NCI-H510A (cell line): ENCODE measurements at regions not wholly inside any gene's neighbourhood (a gene's known extent, or its start where the extent isn't known, plus 50 kb on each side); places are given as distances from the start of the nearest gene placed in this dataset.

ENCODE experiments used
- DNase-seq: peaks from one replicate; lab custom pipeline; 2025; lab: John Stamatoyannopoulos, UW

DNA sequence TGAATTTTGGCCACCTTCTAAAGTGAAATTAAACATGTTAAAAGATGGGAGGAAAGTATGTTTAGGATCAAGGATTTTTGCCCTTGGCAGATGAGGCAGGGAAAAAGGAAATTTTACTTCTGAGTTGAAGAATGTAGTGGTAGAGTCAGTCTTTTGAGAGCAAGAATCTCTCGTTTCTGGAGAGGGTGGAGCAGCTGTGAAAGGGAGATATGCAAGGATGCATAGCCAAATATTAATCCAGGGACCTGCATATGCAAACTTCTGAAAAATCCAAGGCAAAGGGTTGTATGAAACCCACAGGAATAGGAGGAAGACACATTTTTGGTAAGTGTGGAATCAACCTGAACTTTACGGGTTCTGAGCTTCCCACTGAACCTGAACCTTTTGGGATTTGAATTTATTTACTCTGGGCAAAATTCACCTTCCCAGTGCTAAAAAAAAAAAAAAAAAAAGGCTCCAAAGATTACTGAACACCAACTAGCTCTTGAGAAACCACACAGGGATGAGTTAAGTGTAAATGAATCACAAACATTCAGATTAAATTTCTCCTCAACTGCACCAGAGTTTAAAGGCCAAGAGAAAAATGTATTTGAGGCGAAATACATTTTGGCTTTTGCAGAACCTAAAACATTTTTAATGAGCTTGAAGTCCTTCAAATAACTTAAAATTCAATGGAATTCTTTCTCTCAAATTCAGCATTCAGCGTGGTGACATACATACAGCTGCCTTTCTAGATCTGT lies 187.1 kb upstream of the CDKN3 start:
- DNase-seq, result no peak

DNA sequence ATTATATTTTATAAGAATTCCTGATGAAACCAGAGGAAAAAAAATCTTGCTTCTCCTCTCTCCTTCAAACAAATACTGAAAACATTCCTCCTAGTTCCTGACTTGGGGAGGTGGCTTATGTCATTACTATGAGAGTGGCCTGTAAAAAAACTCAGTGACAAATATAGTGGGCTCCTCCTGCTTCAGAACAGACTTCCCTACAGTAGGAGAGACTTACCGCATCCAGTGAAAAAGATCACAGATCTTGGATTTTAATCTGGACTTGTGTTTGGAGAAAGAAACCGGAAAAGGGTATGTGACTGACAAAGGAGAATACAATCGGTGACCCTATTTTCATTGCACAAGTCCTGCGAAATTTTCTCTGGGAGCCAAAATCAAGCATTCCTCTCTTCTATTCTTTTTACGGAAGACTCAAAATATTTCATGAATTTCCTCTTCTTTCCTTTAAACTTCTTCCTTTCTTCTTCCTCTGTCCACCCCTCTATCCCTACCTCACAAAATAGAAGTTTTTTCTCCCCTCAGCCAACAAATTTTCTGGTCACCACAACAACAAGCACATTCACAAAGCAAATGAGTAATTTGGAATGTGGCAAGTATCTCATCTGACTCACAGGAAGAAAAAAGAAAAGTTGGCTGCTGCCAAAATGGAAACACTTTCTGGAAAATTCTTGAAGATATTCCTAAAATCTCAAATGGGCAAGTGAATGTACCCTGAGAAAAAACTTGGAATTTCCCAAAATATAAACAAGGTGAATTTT lies 185.1 kb upstream of the CDKN3 start:
- DNase-seq, result no peak

DNA sequence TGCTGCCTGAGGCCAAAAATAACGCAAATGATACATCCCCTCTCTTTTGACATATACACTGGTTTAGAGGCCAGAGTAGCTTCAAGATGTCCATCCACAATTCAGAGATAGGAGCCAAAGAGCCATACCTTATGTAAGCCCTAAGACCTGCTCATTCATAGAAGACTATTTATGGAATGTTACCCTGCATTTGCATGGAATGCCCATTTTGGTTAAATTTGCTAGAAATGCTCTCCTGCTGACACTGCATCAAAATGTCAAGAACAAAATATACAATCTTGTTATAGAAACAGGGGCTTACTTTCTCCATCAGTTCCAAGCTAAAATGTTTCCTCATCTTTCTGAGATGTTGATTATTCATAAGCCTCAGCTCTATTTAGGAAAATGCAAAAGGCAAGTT lies 183.3 kb upstream of the CDKN3 start:
- DNase-seq, result no peak

- DNase-seq, result no peak
These were observed 180.0 kb upstream of the CDKN3 start for GRCh38 chr14:54216827-54217226.

DNA sequence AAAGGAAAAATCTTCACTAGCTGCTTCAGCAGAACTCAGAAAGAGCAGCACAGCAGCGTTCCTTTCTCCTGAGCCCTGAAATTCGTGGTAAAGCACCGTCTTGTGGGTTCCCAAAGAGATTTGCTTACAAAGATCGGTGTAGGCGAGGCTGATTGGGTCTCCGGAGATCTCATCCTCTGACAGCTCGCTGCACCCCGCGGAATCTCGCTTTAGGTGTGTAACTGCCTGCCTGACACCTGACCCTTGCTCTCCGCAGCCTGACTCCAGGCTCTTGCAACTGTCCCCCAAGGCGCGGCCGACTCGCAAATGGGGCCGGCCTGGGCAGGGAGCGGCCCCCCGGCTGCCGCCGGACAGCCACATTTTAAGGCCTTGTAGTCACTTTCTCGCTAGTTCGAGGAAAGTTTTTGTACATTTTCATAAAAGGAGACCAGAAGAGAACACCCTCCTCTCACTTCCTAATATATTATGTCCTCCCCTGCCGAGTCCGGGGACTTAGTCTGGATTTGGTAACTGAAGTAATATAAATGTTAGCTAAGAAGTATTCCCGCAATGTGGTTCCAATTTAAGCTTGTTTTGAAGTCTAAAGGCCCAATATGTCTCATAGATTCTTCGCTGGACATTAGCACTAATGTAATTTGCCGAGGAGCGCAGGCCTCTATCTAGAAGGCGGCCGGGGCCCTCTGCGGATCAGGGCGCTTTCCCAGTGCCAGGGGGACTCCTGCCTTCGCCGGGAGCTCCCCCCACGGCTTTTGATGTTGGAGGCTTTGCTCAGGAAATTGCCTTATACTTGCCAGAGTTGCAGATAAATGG lies 177.3 kb upstream of the CDKN3 start:
- DNase-seq, result no peak

DNA sequence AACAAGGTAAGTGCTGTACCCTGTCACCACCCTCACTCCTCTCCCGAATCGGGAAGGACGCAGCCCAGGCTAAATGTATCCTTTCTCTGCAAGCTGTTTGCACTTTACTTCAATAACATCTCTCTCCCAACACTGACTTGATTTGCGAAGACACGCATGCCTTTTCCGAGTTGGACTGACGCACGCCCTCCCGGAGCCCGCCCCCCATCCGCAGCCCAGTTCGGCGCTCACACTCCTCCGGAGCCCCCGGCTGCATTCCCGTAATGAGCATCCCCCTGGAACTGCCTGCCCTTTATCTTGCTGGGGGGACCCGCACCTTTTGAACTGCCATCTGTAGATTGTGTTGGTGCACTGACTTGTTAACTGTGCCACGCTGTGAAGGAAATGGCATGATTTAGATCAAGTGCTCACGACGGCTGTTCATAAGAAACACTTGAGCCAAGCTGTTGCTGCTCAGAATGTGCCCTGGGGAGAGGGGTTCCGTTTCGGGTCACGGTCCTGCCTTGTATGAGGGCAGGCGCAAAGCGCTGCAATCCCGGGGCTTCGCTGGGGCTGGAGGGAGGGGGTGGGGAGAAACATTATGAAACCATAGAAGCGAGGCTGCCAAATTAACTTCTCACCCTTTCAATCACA lies 176.6 kb upstream of the CDKN3 start:
- DNase-seq, result no peak

- DNase-seq, result no peak
These were observed 175.9 kb upstream of the CDKN3 start for GRCh38 chr14:54220704-54221431.

GRCh38 chr14:54221432-54221803 lies 175.4 kb upstream of the CDKN3 start:
- no peak for DNase-seq

GRCh38 chr14:54221971-54222370 lies 174.8 kb upstream of the CDKN3 start:
- DNase-seq, result no peak

- DNase-seq, result no peak
These were observed 172.9 kb upstream of the CDKN3 start for GRCh38 chr14:54223831-54224402.

DNA sequence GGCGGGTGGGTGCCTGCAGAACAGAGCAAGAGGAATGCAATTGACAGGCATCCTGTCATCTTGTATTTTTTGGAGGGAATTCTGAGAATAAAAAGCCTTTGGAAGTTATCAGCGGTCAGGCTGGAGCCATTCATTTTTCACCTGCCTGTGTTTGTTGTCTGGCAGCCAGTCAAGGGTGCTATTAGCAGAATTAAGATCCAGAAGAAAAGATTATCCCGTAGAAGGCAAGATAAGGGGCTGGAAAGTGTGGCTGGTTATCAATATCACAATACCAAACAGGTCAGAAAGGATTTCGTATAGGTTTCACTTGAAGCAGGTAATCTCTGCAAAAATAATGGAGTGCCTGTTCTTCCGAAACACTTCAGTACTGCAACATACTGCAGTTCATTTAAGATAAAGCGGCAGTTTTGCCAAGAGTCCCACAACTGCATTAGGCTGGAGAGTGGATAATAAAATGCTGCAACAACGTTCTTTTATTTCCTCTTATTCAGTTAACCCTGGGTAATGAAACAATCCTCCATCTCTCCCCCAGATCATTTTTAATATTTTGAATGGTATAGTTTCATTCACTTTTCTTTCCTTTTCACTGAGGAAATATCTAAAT lies 171.2 kb upstream of the CDKN3 start:
- no peak for DNase-seq

GRCh38 chr14:54226103-54226502 lies 170.7 kb upstream of the CDKN3 start:
- no peak for DNase-seq

DNA sequence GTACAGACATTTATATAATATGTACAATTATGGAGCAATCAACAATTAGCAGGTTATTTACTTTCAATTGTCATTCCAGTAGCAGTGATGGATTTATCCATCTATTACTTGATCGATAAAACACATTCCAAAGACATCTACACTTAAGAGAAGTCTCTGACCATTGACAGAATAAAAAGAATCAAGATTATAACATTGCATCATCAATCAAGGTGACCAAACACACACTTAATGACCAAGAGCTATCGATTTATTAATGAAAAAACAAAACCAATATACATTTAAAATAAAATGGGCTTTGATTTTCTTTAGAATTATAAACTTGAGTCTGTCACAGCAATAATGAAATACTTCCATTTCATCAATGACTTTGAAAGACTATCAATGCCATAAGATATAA lies 170.2 kb upstream of the CDKN3 start:
- no peak for DNase-seq

DNA sequence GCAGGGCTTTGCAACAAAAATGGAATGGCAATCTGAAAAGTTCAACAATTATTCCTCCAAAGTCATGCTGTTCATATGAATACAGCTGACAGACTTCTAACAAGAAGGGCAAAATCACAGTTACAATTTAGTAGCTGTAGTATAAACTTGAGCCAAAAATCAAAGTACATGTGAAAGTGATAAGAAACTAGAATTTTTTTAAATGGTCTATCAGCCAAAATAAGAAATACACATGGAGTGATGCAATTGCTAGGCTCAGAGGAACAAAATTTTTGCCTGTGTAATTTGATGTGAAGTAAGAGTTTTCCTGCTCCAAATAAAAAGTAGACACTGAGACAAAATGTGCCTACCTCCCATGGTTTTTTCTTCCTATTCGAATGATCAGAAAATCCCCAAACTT lies 167.7 kb upstream of the CDKN3 start:
- DNase-seq, result no peak

- DNase-seq, result no peak
These were observed 166.2 kb upstream of the CDKN3 start for GRCh38 chr14:54230645-54231044.

DNA sequence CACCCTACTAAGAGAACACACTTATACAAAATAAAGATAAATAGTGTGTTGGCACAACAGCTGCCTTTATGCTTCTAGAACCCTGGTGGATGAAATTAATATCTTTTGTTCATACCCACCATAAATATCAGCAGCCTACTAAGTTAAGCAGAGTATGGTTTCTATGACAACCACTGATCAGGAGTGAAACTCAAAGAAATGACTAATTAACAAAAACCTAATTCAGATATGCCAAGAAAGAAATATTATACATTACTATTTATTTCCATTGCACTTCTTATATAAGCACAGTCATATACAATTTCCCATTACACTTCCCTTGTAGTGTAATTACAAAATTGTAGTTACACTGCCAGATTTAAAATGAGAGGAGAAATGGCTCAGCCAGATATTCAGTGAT lies 164.1 kb upstream of the CDKN3 start:
- no peak for DNase-seq

DNA sequence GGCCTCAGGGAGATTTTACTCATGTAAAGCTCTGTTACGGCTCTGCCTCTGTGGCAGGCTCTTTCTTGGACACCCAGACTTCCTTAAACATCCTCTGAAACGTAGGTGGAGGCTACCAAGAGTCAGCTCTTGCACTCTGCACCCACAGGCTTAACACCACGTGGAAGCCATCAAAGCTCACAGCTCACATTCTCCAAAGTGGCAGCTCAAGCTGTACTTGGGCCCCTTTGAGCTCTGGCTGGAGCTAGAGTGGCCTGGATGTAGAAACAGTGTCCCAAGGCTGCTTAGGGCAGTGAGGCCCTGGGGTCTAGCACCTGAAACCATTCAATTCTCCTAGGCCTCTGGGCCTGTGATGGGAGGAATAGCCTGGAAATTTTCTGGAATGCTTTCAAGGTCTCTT lies 155.3 kb upstream of the CDKN3 start:
- DNase-seq, result no peak

GRCh38 chr14:54251356-54251755 lies 145.5 kb upstream of the CDKN3 start:
- DNase-seq, result no peak

DNA sequence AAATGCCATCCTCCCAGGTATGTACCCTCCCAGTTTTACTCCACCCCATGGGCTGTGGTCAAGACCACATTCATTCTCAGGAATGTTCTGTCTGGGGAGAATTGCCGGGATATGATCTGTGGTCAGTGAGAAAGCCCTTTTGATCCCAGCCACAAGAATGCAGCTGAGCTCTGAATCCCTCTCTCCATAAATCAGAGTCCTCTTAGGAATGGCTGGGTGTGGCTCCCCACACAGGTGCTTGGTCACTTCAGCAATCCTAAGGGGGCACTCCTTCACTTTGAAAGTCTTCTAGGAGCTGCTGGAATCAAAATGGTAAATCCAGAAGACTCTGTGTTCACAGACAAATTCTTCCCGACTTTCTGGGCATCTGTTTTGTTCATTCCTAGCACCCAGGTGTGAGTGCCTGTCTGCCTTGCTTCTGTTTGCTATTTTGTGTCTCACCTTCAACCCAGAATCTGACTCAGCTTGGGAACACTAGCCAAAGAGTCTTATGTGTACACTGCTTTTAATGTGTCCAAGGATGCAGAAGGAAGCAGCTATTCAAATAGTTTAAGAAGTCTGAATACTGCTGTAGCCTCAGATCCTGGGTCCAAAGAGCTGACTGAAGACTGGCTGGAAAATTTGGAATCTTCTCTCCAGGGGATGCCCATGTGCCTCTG lies 144.6 kb upstream of the CDKN3 start:
- no peak for DNase-seq

- no peak for DNase-seq
These were observed 143.4 kb upstream of the CDKN3 start for GRCh38 chr14:54253195-54253947.
